ENCODE measurements at regions not wholly inside any gene's neighbourhood (a gene's known extent, or its start where the extent isn't known, plus 50 kb on each side); places are given as distances from the start of the nearest gene placed in this dataset.

GRCh38 chr16:60310846-60311445 is 1576.8 kb upstream of the GOT2 start:
- TF ChIP-seq POLR2A (IDR thresholded peaks at IDR 0.05) (no peak), CTCF (IDR thresholded peaks at IDR 0.05 in 8 of 11, conservative IDR thresholded peaks at IDR 0.05 in 3 of 11) (no peak), POLR2AphosphoS5 (IDR thresholded peaks at IDR 0.05) (no peak)
